Caco-2 (cell line): ENCODE measurements at regions not wholly inside any gene's neighbourhood (a gene's known extent, or its start where the extent isn't known, plus 50 kb on each side); places are given as distances from the start of the nearest gene placed in this dataset.
"Not testable (repeated sequence)": the region's sequence is repeated elsewhere in the genome, so short reads cannot be mapped to it uniquely, and the experiment has no call there.

Experiments
- BruUV-seq: library from RNA; stranded (reverse); fragments of 400-500 nt; replicated peaks from 2 replicates; lab custom pipeline; 2021; lab: Mats Ljungman, UMichigan
- CTCF ChIA-PET: fragments of 300-600 bp; sonication (Branson Sonifier 250); formaldehyde crosslinking; loops from one replicate; lab custom pipeline; 2022; ENCODE audit warnings: antibody characterized with exemption; lab: Charles Lee
- POLR2A ChIA-PET: fragments of 300-600 bp; sonication (Branson Sonifier 250); formaldehyde crosslinking; loops from one replicate; lab custom pipeline; 2022; ENCODE audit warnings: antibody characterized with exemption; lab: Charles Lee
- DNase-seq, 2 experiments: peaks; one replicate each; pipeline versions ENCODE4 v3.0.0 to v3.0.0-alpha.2; 2020 to 2022
- H3K27me3 ChIP-seq: replicated peaks from 2 replicates; pipeline ENCODE4 v1.6.0; 2011; ENCODE audit warnings: low read length; ENCODE audit not compliant: control insufficient read depth, insufficient read depth
- H3K36me3 ChIP-seq: 2 replicates; pipeline ENCODE4 v1.5.1; 2011; ENCODE audit warnings: low read length; ENCODE audit not compliant: control insufficient read depth, insufficient read depth
- H3K4me1 ChIP-seq: fragments of 250-450 bp; sonication (Bioruptor Pico); 2 replicates; pipeline ENCODE4 v1.5.1; 2020; ENCODE audit warnings: mild to moderate bottlenecking
- H3K4me3 ChIP-seq: 2 replicates; pipeline ENCODE4 v1.5.1; 2011; ENCODE audit warnings: low read depth, mild to moderate bottlenecking, control low read depth, low read length
- H3K9me3 ChIP-seq: fragments of 250-450 bp; sonication (Bioruptor Pico); 2 replicates; pipeline ENCODE4 v1.5.1; 2020; ENCODE audit warnings: mild to moderate bottlenecking, moderate library complexity
- H3K27ac Mint-ChIP-seq: one replicate; pipeline ENCODE4 v1.8.0; 2022; ENCODE audit warnings: mixed read lengths; ENCODE audit not compliant: unreplicated experiment
- H3K27me3 Mint-ChIP-seq: one replicate; pipeline ENCODE4 v1.8.0; 2022; ENCODE audit warnings: mixed read lengths; ENCODE audit not compliant: insufficient read depth, unreplicated experiment
- H3K36me3 Mint-ChIP-seq: one replicate; pipeline ENCODE4 v1.8.0; 2022; ENCODE audit warnings: mild to moderate bottlenecking, mixed read lengths; ENCODE audit not compliant: insufficient read depth, unreplicated experiment
- H3K4me1 Mint-ChIP-seq: one replicate; pipeline ENCODE4 v1.8.0; 2022; ENCODE audit warnings: low read depth, mixed read lengths; ENCODE audit not compliant: unreplicated experiment
- H3K4me3 Mint-ChIP-seq: one replicate; pipeline ENCODE4 v1.8.0; 2022; ENCODE audit warnings: mild to moderate bottlenecking, moderate library complexity, mixed read lengths; ENCODE audit not compliant: unreplicated experiment
- H3K9me3 Mint-ChIP-seq: one replicate; pipeline ENCODE4 v1.8.0; 2022; ENCODE audit warnings: mixed read lengths; ENCODE audit not compliant: unreplicated experiment
- intact Hi-C: fragments of 100-400 bp; cut with micrococcal nuclease; formaldehyde crosslinking; loops from one replicate; pipeline ENCODE4 v1.10.0; 2022; ENCODE audit not compliant: unreplicated experiment
- TF ChIP-seq, protein P1 (sequence below), 2 experiments: fragments of 200-600 bp in 1 of 2; IDR thresholded peaks; 1 replicate in 1 of 2; 2 replicates in 1 of 2; pipeline versions ENCODE4 v1.5.1 to v1.8.0; 2011 to 2022; ENCODE audit warnings: antibody characterized with exemption in 1 of 2, control low read depth in 1 of 2, inconsistent platforms in 1 of 2, low read depth in 1 of 2, low read length in 1 of 2, mild to moderate bottlenecking in 1 of 2, moderate library complexity in 1 of 2; ENCODE audit not compliant: insufficient read depth in 1 of 2, severe bottlenecking in 1 of 2, unreplicated experiment in 1 of 2

DNA sequence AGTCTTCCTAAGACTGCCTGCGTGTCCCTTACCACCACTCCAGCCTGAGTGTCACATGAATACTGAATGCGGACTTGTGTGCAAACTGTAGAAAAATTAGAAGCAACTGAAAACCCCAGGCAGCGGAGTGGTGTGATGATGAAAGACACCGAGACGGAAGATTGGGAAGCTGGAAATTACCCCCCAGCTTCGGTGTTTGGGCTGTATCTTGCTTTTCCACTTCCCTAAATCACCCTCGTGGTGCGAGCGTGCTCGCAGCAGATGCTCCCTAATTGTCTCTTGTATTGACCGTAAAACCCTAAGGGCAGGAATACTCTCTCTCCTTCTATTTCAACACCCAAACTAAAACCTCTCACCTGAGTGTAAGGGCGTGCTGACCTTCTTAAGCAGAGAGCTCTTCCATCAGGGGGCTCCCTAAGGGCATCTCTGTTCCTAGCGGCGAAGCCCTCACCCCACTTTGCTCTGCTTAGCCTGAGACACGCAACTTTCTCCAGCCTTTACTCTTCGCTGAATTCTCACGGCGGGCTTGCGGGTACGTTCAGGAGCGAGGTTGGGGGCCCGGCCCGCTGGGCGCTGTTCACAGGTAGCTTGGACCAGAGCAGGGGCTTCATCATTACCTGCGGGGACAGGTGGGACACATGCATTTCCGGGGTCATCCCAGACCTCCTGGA is 62.4 kb downstream of the CRYBB2 start:
- ChIA-PET CTCF (no interaction called here), POLR2A (no interaction called here)
- Mint-ChIP-seq H3K4me1 (no peaks in the 10 kb centered on the region), H3K36me3 (no peaks in the 10 kb centered on the region), H3K9me3 (no peaks in the 10 kb centered on the region), H3K27ac (no peak overlapping the region), H3K4me3 (no peak overlapping the region), H3K27me3 (peaks cover 17% of the 10 kb centered on the region)
- no peak for DNase-seq
- no peaks in the 10 kb centered on the region for H3K9me3 ChIP-seq
- H3K36me3 ChIP-seq = no peaks in the 10 kb centered on the region
- intact Hi-C loops = no loop called here
- H3K27me3 ChIP-seq = no peaks in the 10 kb centered on the region
- TF ChIP-seq, protein P1, sequence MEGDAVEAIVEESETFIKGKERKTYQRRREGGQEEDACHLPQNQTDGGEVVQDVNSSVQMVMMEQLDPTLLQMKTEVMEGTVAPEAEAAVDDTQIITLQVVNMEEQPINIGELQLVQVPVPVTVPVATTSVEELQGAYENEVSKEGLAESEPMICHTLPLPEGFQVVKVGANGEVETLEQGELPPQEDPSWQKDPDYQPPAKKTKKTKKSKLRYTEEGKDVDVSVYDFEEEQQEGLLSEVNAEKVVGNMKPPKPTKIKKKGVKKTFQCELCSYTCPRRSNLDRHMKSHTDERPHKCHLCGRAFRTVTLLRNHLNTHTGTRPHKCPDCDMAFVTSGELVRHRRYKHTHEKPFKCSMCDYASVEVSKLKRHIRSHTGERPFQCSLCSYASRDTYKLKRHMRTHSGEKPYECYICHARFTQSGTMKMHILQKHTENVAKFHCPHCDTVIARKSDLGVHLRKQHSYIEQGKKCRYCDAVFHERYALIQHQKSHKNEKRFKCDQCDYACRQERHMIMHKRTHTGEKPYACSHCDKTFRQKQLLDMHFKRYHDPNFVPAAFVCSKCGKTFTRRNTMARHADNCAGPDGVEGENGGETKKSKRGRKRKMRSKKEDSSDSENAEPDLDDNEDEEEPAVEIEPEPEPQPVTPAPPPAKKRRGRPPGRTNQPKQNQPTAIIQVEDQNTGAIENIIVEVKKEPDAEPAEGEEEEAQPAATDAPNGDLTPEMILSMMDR (IDR thresholded peaks at IDR 0.05; ENCODE audit: insufficient read depth in 1 of 2, low read depth in 1 of 2, low read length in 1 of 2, severe bottlenecking in 1 of 2, unreplicated experiment in 1 of 2) = no peak
- BruUV-seq = no TSS peak
- no peaks in the 10 kb centered on the region for H3K4me1 ChIP-seq
- no peak overlapping the region for H3K4me3 ChIP-seq

DNA sequence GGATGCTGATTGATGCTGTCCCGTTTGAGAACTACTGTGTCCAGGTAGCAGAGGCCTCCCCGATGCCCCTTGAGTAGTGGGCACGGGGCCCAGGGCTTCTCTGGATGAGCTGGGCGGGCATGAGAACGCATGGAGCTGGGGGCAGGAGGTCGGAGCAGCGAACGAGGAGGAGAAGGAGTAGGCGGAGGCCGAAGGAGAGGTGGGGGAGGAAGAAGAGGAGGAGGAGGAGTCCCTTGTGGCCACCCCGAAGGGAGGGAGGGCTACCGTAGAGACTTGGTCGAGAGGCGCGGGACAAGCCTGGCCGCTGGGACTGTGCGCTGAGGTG is 62.9 kb downstream of the CRYBB2 start:
- H3K27ac Mint-ChIP-seq = no peak overlapping the region
- ChIA-PET POLR2A (no interaction called here), CTCF (no interaction called here)
- TF ChIP-seq, protein P1 (IDR thresholded peaks at IDR 0.05; ENCODE audit: insufficient read depth in 1 of 2, low read depth in 1 of 2, low read length in 1 of 2, severe bottlenecking in 1 of 2, unreplicated experiment in 1 of 2) = no peak
- no peaks in the 10 kb centered on the region for H3K36me3 Mint-ChIP-seq
- no peak overlapping the region for H3K4me3 ChIP-seq
- peaks cover 17% of the 10 kb centered on the region for H3K27me3 Mint-ChIP-seq
- no peaks in the 10 kb centered on the region for H3K9me3 ChIP-seq
- no peaks in the 10 kb centered on the region for H3K36me3 ChIP-seq
- H3K4me3 Mint-ChIP-seq = no peak overlapping the region
- BruUV-seq = no TSS peak
- no peaks in the 10 kb centered on the region for H3K9me3 Mint-ChIP-seq
- intact Hi-C loops = no loop called here
- no peaks in the 10 kb centered on the region for H3K4me1 ChIP-seq
- H3K4me1 Mint-ChIP-seq = no peaks in the 10 kb centered on the region
- no peaks in the 10 kb centered on the region for H3K27me3 ChIP-seq
- no peak for DNase-seq

GRCh38 chr22:25282671-25283561 is 63.5 kb downstream of the CRYBB2 start:
- intact Hi-C loops = no loop called here
- Histone ChIP-seq H3K4me3 (no peak overlapping the region), H3K36me3 (no peaks in the 10 kb centered on the region), H3K9me3 (no peaks in the 10 kb centered on the region), H3K4me1 (no peaks in the 10 kb centered on the region), H3K27me3 (no peaks in the 10 kb centered on the region)
- no peaks in the 10 kb centered on the region for H3K4me1 Mint-ChIP-seq
- BruUV-seq = no TSS peak
- ChIA-PET CTCF (no interaction called here), POLR2A (no interaction called here)
- H3K27me3 Mint-ChIP-seq = peaks cover 17% of the 10 kb centered on the region
- no peaks in the 10 kb centered on the region for H3K9me3 Mint-ChIP-seq
- no peak for DNase-seq
- no peak overlapping the region for H3K4me3 Mint-ChIP-seq
- no peaks in the 10 kb centered on the region for H3K36me3 Mint-ChIP-seq
- TF ChIP-seq, protein P1 (IDR thresholded peaks at IDR 0.05; ENCODE audit: insufficient read depth in 1 of 2, low read depth in 1 of 2, low read length in 1 of 2, severe bottlenecking in 1 of 2, unreplicated experiment in 1 of 2) = no peak
- H3K27ac Mint-ChIP-seq = no peak overlapping the region

GRCh38 chr22:25288481-25288880 is 69.0 kb downstream of the CRYBB2 start:
- DNase-seq, H3K27ac Mint-ChIP-seq, H3K9me3 Mint-ChIP-seq, H3K36me3 Mint-ChIP-seq, H3K4me1 Mint-ChIP-seq, CTCF ChIA-PET, H3K4me3 Mint-ChIP-seq, H3K36me3 ChIP-seq, H3K4me3 ChIP-seq, H3K27me3 Mint-ChIP-seq, BruUV-seq, intact Hi-C loops, H3K9me3 ChIP-seq, POLR2A ChIA-PET, H3K4me1 ChIP-seq, H3K27me3 ChIP-seq: not testable (repeated sequence)

- peaks cover 10% of the 10 kb centered on the region for H3K27me3 Mint-ChIP-seq
- H3K4me1 Mint-ChIP-seq, H3K36me3 Mint-ChIP-seq, H3K36me3 ChIP-seq, H3K27ac Mint-ChIP-seq, H3K9me3 ChIP-seq, H3K9me3 Mint-ChIP-seq, H3K27me3 ChIP-seq, CTCF ChIA-PET, intact Hi-C loops, DNase-seq, H3K4me1 ChIP-seq, H3K4me3 Mint-ChIP-seq, POLR2A ChIA-PET, H3K4me3 ChIP-seq, BruUV-seq: not testable (repeated sequence)
These were observed 82.5 kb downstream of the CRYBB2 start for GRCh38 chr22:25301912-25302311.
